GM18511 (cell line): ENCODE measurements at regions not wholly inside any gene's neighbourhood (a gene's known extent, or its start where the extent isn't known, plus 50 kb on each side); places are given as distances from the start of the nearest gene placed in this dataset.

Experiments
- ATAC-seq: cut with Tn5 transposase; IDR thresholded peaks from one replicate; pipeline ENCODE4 v1.9.1; 2021; ENCODE audit warnings: mild to moderate bottlenecking, moderate library complexity; ENCODE audit not compliant: unreplicated experiment

GRCh38 chr9:89891221-89891590 is 286.4 kb downstream of the GADD45G start:
- ATAC-seq = no peak

GRCh38 chr9:89891591-89892304 is 286.9 kb downstream of the GADD45G start:
- ATAC-seq = no peak

GRCh38 chr9:89892920-89893319 is 288.1 kb downstream of the GADD45G start:
- ATAC-seq = no peak

- ATAC-seq = no peak
These were observed 289.1 kb downstream of the GADD45G start for GRCh38 chr9:89893886-89894285.

- ATAC-seq = no peak
These were observed 292.1 kb downstream of the GADD45G start for GRCh38 chr9:89896806-89897340.

GRCh38 chr9:89899573-89899972 is 294.8 kb downstream of the GADD45G start:
- ATAC-seq = no peak

GRCh38 chr9:89901920-89902319 is 297.1 kb downstream of the GADD45G start:
- no peak for ATAC-seq

- no peak for ATAC-seq
These were observed 297.8 kb downstream of the GADD45G start for GRCh38 chr9:89902450-89903140.

GRCh38 chr9:89903141-89903475 is 298.3 kb downstream of the GADD45G start:
- ATAC-seq = no peak

GRCh38 chr9:89905606-89906338 is 301.0 kb downstream of the GADD45G start:
- ATAC-seq = no peak

GRCh38 chr9:89911721-89912604 is 307.2 kb downstream of the GADD45G start:
- no peak for ATAC-seq

- no peak for ATAC-seq
These were observed 307.8 kb downstream of the GADD45G start for GRCh38 chr9:89912605-89912953.

GRCh38 chr9:89915187-89915586 is 310.4 kb downstream of the GADD45G start:
- no peak for ATAC-seq

GRCh38 chr9:89916001-89916597 is 311.3 kb downstream of the GADD45G start:
- ATAC-seq = no peak

- no peak for ATAC-seq
These were observed 313.0 kb downstream of the GADD45G start for GRCh38 chr9:89917861-89918260.

GRCh38 chr9:89919171-89919681 is 314.4 kb downstream of the GADD45G start:
- no peak for ATAC-seq

GRCh38 chr9:89920131-89920530 is 315.3 kb downstream of the GADD45G start:
- no peak for ATAC-seq

GRCh38 chr9:89920951-89921350 is 316.1 kb downstream of the GADD45G start:
- no peak for ATAC-seq

GRCh38 chr9:89922099-89922498 is 317.3 kb downstream of the GADD45G start:
- no peak for ATAC-seq

- ATAC-seq = no peak
These were observed 318.4 kb downstream of the GADD45G start for GRCh38 chr9:89923174-89923573.
